ENCODE measurements at regions not wholly inside any gene's neighbourhood (a gene's known extent, or its start where the extent isn't known, plus 50 kb on each side); places are given as distances from the start of the nearest gene placed in this dataset.

DNA sequence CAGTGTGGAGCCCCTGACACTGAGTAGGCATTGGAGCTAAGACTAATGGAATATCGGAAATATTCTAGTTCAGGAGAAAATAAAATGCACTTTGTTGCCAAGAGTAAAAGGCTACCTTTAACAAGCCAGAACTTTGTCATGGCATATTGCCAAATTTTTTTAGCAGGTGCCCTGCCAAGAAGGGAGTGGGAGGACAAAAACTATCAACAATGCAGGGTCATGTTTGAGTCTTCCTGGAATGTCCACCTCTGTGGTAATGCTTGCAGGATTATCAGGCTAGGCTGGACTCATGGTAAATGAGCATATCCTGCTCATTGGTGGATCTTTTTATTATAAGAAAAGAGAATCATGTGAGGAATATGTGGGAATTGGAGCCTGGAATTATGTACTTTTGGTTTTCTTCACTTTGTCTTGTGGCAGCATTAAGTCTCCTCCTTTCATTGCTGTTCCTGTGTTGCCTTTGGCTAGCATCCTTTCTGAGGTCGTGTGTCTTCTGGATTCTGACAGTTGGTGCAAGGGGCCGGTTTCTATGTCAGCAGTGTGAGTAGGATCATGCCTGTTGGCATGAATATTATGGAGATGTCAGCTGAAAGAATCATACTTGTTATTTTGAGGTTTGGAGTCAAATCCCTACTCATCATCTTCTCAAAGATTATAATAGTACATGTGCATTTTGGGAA, 122.9 kb upstream of the SPRY2 start:
- peaks cover 6 to 18% of the 10 kb centered on the region in 2 donors for H3K4me1 Mint-ChIP-seq
- H3K4me3 Mint-ChIP-seq: no peak overlapping the region
- H3K9me3 Mint-ChIP-seq: no peaks in the 10 kb centered on the region
- no peak overlapping the region for H3K27ac Mint-ChIP-seq
- no peaks in the 10 kb centered on the region for H3K27me3 Mint-ChIP-seq (ENCODE audit: low read depth in 3 of 3)
- peaks cover 0 to 3% (median 0%) of the 10 kb centered on the region in 3 donors for H3K36me3 Mint-ChIP-seq
- DNase-seq: no peak

DNA sequence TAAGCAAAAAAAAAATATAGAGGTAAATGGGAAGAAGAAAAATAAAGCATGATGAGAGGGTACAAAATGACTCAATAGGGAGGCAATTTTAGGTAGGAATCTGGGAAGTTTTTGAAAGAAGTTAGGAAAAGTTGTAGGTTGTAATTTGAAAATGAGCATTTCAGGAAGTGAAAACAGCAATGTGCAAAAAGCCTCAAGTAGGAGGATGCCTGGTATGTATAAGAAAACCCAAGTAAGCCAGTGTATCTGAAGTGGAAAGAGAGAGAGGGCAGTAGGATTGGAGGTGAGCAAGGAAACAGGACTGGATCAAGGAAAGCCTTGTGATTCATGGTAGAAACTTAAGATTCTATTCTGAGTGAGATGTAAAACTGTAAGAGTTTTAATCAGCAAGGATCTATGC, 121.6 kb upstream of the SPRY2 start:
- no peaks in the 10 kb centered on the region for H3K9me3 Mint-ChIP-seq
- no peak for DNase-seq
- no peaks in the 10 kb centered on the region for H3K27me3 Mint-ChIP-seq (ENCODE audit: low read depth in 3 of 3)
- H3K4me3 Mint-ChIP-seq: no peak overlapping the region
- H3K27ac Mint-ChIP-seq: no peak overlapping the region
- peaks cover 6 to 18% of the 10 kb centered on the region in 2 donors for H3K4me1 Mint-ChIP-seq
- H3K36me3 Mint-ChIP-seq: peaks cover 0 to 6% (median 0%) of the 10 kb centered on the region in 3 donors

DNA sequence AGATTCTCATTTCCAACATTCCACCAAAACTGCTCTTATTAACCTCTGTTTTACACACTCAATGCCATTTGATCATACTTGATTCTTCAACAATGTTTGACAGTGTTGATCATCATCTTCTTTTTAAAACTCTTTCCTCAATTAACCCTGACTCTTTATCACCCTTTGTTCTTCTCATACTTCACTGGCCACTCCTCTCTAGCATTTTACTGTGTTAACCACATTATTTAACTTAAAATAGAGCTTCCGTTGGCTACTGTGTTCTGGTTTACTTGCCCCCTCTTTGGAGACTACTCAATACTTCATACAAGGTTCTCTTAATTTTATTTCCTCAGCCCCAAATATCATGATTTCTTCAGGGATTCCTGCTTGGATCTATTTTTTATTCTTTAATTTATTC, 121.1 kb upstream of the SPRY2 start:
- Mint-ChIP-seq H3K9me3 (no peaks in the 10 kb centered on the region), H3K4me1 (peaks cover 6 to 20% of the 10 kb centered on the region in 2 donors), H3K4me3 (no peak overlapping the region)

DNA sequence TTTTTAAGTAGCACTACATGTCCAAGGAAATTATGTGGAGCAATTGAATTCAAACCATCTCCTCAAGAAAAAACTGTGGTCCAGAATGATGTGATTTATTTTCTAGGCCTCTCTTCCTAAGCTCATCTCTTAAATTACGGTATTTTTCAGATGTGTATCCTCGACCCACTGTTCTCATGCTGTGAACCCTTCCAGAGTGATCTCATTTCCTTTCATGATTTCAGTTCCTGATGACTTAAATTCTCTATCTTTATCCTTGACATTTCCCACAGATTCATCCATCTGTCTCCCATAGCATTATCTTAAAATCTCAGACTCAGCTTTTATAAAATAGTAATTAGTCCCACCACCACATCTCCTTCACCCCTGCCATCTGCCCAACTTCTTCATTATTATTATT, 117.6 kb upstream of the SPRY2 start:
- Mint-ChIP-seq H3K27me3 (ENCODE audit: low read depth in 3 of 3) (peaks cover 0 to 4% (median 0%) of the 10 kb centered on the region in 3 donors), H3K4me1 (peaks cover 15 to 28% of the 10 kb centered on the region in 2 donors), H3K27ac (no peak overlapping the region), H3K36me3 (peaks cover 0 to 7% (median 0%) of the 10 kb centered on the region in 3 donors), H3K9me3 (peaks cover 0 to 3% (median 0%) of the 10 kb centered on the region in 6 donors), H3K4me3 (no peak overlapping the region)
- DNase-seq: no peak

More for the DNA sequence above, 121.1 kb upstream of the SPRY2 start:
- Mint-ChIP-seq H3K27me3 (ENCODE audit: low read depth in 3 of 3) (no peaks in the 10 kb centered on the region), H3K36me3 (peaks cover 0 to 7% (median 0%) of the 10 kb centered on the region in 3 donors), H3K27ac (no peak overlapping the region)
- peak in 1 of 3 donors; percentile 22 for DNase-seq

DNA sequence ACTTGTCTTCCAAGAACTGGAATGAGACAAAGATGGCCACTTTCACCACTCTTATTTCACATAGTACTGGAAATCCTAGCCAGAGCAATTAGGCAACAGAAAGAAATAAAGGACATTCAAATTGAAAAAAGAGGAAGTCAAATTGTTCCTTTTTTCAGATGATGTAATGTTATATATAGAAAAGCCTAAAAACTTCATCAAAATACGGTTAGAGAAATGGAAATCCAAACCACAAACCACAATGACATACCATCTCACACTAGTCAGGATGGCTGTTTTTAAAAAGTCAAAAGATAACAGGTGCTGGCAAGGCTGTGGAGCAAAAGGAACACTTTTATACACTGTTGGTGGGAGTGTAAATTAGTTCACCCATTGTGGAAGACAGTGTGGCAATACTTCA, 113.3 kb upstream of the SPRY2 start:
- Mint-ChIP-seq H3K27me3 (ENCODE audit: low read depth in 3 of 3) (peaks cover 0 to 5% (median 3%) of the 10 kb centered on the region in 3 donors), H3K27ac (no peak overlapping the region), H3K4me1 (peaks cover 39 to 54% of the 10 kb centered on the region in 2 donors), H3K4me3 (no peak overlapping the region), H3K9me3 (peaks cover 0 to 3% (median 0%) of the 10 kb centered on the region in 6 donors), H3K36me3 (peaks cover 0 to 13% (median 0%) of the 10 kb centered on the region in 3 donors)
- no peak for DNase-seq

DNA sequence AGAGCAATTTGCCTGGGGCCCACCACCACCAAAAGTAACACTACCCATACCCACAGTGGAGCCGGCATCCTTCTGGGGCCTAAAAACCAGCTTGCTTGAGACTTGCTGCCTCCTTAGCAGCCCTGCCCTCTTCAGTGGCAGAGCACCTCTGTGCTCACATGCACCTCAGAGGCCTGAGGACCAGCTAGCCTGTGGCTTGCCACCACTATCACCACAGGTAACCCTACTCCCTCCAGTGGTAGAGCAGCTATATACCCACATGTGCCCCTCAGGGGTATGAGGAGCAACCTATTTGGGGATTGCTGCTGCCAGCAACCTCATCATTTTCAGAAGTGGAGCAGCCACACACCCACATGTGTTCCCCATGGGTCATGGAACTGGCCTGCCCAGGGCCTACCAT, 111.4 kb upstream of the SPRY2 start:
- peaks cover 0 to 5% (median 3%) of the 10 kb centered on the region in 3 donors for H3K27me3 Mint-ChIP-seq (ENCODE audit: low read depth in 3 of 3)
- H3K4me3 Mint-ChIP-seq: no peak overlapping the region
- peaks cover 0 to 6% (median 0%) of the 10 kb centered on the region in 3 donors for H3K36me3 Mint-ChIP-seq
- DNase-seq: no peak
- H3K4me1 Mint-ChIP-seq: peaks cover 41 to 62% of the 10 kb centered on the region in 2 donors
- peaks cover 0 to 3% (median 0%) of the 10 kb centered on the region in 6 donors for H3K9me3 Mint-ChIP-seq
- no peak overlapping the region for H3K27ac Mint-ChIP-seq

DNA sequence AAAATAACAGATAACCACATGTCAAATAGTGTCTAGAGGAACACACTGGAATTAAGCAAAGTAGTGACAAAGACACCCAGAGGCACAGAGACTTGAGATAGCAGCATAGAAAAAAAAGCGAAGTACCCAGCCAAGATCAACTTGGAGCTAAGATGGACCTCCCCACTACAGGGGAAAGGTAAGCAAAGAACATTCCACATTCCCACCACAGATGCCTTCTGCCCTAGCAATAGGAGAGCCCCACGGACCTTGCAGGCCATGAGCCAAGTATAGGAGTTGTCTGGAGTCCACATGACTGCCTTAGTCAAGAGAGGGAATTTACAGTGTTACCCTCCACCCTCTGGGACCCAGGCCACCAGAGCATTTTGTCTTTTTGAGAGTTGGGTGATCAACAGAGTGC, 110.7 kb upstream of the SPRY2 start:
- H3K4me1 Mint-ChIP-seq: peaks cover 41 to 58% of the 10 kb centered on the region in 2 donors
- no peak overlapping the region for H3K27ac Mint-ChIP-seq
- H3K9me3 Mint-ChIP-seq: peaks cover 0 to 3% (median 0%) of the 10 kb centered on the region in 6 donors
- H3K36me3 Mint-ChIP-seq: peaks cover 0 to 6% (median 0%) of the 10 kb centered on the region in 3 donors
- DNase-seq: no peak
- peaks cover 0 to 5% (median 3%) of the 10 kb centered on the region in 3 donors for H3K27me3 Mint-ChIP-seq (ENCODE audit: low read depth in 3 of 3)
- H3K4me3 Mint-ChIP-seq: peak overlapping the region in 1 of 5 donors; percentile 31

DNA sequence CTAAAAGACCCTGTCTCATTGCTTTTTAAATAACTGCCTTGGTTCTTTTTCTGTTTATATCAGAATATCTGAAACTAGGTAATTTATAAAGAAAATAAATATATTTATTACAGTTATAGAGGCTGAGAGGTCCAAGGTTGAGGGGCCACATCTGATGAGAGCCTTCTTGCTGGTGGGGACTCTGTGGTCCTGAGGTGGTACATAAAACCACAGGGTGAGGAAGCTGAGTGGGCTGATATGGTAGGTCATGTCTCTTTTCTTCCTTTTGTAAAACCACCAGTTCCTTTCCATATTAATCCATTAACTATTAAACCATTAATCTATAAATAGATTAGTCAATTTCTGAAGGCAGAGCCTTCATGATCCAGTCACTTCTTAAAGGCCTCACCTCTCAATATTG, 109.5 kb upstream of the SPRY2 start:
- H3K27me3 Mint-ChIP-seq (ENCODE audit: low read depth in 3 of 3): peaks cover 0 to 5% (median 3%) of the 10 kb centered on the region in 3 donors
- H3K4me3 Mint-ChIP-seq: peak overlapping the region in 2 of 5 donors; percentile 22 to 48
- no peak for DNase-seq
- H3K4me1 Mint-ChIP-seq: peaks cover 41 to 58% of the 10 kb centered on the region in 2 donors
- H3K36me3 Mint-ChIP-seq: peaks cover 0 to 6% (median 0%) of the 10 kb centered on the region in 3 donors
- no peak overlapping the region for H3K27ac Mint-ChIP-seq
- peaks cover 0 to 3% (median 0%) of the 10 kb centered on the region in 6 donors for H3K9me3 Mint-ChIP-seq

DNA sequence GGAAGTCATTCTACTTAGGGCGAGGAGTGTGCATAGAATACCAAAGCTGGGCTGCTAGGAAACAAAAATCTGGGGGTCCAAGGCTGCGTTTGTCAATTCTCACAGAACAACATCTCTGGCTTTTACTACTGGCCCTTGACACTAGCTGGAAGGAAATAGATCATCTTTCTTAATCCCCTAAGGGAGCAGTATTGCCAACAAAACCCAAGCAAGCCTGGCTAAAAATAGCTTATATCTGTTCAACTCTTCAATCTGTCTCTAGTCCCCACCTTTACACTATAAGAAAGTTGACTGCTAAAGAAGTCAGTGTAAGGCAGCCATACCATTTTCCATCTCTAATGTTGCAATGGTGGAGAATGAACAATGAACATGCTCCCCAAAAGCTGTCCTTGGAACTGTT, 107.8 kb upstream of the SPRY2 start:
- no peak for DNase-seq
- H3K27ac Mint-ChIP-seq: no peak overlapping the region
- peaks cover 0 to 6% (median 0%) of the 10 kb centered on the region in 3 donors for H3K36me3 Mint-ChIP-seq
- no peak overlapping the region for H3K4me3 Mint-ChIP-seq
- H3K4me1 Mint-ChIP-seq: peaks cover 41 to 59% of the 10 kb centered on the region in 2 donors
- peaks cover 0 to 4% (median 1%) of the 10 kb centered on the region in 3 donors for H3K27me3 Mint-ChIP-seq (ENCODE audit: low read depth in 3 of 3)
- H3K9me3 Mint-ChIP-seq: no peaks in the 10 kb centered on the region

DNA sequence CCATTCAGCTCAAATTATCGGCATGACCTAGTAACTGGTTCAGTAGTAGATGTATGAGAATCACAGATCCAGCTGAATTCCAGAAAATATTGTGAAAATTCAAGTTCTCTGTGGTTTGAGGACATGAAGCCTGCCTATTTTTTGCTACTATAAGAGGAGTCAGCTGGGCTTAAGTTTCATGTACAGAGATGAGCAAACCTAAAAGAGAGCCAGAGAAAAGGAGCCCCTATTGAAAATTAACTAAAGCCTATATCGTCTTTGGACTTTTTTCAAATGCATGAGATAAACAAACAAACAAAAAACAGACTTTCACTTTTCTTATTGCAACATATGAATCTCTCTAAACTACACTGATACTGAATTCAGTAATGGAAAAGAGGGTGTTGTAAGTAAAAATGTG, 106.8 kb upstream of the SPRY2 start:
- DNase-seq: no peak
- Mint-ChIP-seq H3K4me1 (peaks cover 38 to 54% of the 10 kb centered on the region in 2 donors), H3K9me3 (no peaks in the 10 kb centered on the region), H3K4me3 (no peak overlapping the region), H3K36me3 (peaks cover 0 to 2% (median 0%) of the 10 kb centered on the region in 3 donors), H3K27ac (no peak overlapping the region), H3K27me3 (ENCODE audit: low read depth in 3 of 3) (peaks cover under 1 to 4% (median 3%) of the 10 kb centered on the region in 3 donors)

DNA sequence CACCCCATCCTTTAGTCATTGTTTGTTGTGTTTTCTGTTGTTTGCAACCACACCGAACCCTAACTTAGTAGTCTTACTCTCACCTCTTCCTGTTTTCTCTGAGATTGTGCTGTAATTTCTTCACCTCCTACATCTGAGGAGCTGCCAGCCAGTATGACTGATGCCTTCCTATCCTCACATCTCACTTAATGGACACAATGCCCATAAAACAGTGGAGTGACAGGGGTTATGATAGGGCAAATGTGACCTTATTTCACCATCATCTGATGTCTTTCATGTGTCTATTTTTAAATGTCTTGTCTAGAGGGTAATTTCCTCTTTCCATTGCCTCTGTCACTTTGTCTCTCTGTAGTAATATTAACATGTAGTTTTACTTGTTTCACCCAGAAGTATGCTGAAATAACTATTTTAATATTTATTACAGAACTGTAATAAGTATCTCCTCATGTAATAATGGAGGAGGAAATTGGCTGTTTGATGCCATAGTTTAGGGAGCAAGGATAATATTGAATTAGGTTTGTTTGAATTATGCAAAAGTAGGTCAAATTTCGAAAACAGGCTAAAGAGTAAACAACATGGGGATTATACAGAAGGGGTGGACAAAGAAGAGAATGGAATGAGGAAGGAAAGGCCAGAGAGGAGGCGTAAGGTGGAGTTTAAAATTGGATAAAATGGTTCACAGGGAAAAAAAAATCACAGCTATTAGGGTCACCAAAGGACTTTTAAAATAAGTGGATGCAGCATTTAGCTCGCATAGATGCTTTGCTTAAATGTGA, 103.5 kb upstream of the SPRY2 start:
- Mint-ChIP-seq H3K36me3 (no peaks in the 10 kb centered on the region), H3K27ac (peak overlapping the region in 2 of 6 donors; percentile 12 to 25), H3K27me3 (ENCODE audit: low read depth in 3 of 3) (peaks cover 2 to 6% (median 3%) of the 10 kb centered on the region in 3 donors), H3K4me1 (peaks cover 19 to 26% of the 10 kb centered on the region in 2 donors), H3K4me3 (peak overlapping the region in 2 of 5 donors; percentile 11 to 12), H3K9me3 (no peaks in the 10 kb centered on the region)
- DNase-seq: no peak

DNA sequence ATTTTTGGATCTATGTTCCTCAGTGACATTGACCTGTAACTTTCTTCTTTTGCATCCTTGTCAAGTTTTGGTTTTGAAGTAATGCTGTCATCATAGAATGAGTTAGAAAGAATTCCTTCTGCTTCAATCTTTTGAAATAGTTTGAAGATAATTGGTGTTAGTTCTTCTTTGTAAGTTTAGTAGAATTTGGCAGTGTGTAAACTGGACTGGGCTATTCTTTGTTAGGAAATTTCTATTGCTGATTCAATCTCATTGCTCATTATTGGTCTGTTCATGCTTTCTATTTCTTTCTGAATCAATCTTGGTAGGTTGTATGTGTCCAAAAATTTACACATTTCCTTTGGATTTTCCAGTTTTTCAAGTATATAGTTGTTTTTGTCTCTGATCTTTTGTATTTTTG, 101.7 kb upstream of the SPRY2 start:
- no peak for DNase-seq
- Mint-ChIP-seq H3K9me3 (no peaks in the 10 kb centered on the region), H3K4me3 (no peak overlapping the region), H3K36me3 (peaks cover 0 to 4% (median 0%) of the 10 kb centered on the region in 3 donors), H3K27me3 (ENCODE audit: low read depth in 3 of 3) (peaks cover 2 to 6% (median 3%) of the 10 kb centered on the region in 3 donors), H3K27ac (peak overlapping the region in 1 of 6 donors; percentile 14), H3K4me1 (peaks cover 18 to 19% of the 10 kb centered on the region in 2 donors)

DNA sequence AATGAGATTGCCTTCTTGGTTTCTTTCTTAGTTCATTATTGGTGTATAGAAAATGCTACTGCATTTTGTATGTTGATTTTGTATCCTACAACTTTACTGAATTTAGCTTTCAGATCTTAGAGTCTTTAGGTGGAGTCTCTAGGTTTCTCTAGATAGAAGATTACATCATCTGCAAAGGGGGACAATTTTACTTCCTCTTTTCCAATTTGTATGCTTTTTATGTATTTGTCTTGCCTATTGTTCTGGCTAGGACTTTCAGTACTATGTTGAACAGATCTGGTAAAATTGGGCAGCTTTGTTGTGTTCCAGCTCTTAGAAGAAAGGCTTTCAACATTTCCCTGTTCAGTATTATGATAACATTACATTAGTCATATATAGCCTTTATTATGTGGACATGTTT, 101.0 kb upstream of the SPRY2 start:
- H3K9me3 Mint-ChIP-seq: no peaks in the 10 kb centered on the region
- H3K36me3 Mint-ChIP-seq: peaks cover 0 to 4% (median 0%) of the 10 kb centered on the region in 3 donors
- peaks cover 18 to 19% of the 10 kb centered on the region in 2 donors for H3K4me1 Mint-ChIP-seq
- H3K27me3 Mint-ChIP-seq (ENCODE audit: low read depth in 3 of 3): peaks cover 2 to 6% (median 3%) of the 10 kb centered on the region in 3 donors
- H3K27ac Mint-ChIP-seq: no peak overlapping the region
- no peak overlapping the region for H3K4me3 Mint-ChIP-seq
- no peak for DNase-seq

DNA sequence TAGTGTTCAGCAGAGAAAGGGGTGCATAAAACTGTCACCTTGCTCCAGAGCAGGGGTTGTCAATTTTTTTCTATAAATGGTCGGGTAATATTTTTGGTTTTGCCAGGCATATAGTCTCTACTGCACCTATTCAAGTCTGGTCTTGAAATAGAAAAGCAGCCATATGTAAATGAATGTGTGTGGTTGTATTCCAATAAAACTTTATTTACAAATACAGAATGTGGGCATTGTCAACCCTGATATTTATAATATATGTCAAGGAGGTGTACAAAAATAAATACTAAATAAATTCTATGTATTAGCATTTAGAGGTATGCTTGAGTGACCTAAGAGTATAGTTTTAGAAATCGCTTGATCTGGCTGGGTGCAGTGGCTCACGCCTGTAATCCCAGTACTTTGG, 97.6 kb upstream of the SPRY2 start:
- peaks cover 0 to 14% (median 4%) of the 10 kb centered on the region in 3 donors for H3K36me3 Mint-ChIP-seq
- peaks cover 3 to 6% (median 6%) of the 10 kb centered on the region in 3 donors for H3K27me3 Mint-ChIP-seq (ENCODE audit: low read depth in 3 of 3)
- no peaks in the 10 kb centered on the region for H3K9me3 Mint-ChIP-seq
- no peak overlapping the region for H3K27ac Mint-ChIP-seq
- H3K4me1 Mint-ChIP-seq: peaks cover 4 to 8% of the 10 kb centered on the region in 2 donors
- no peak for DNase-seq
- no peak overlapping the region for H3K4me3 Mint-ChIP-seq

All from immature natural killer cell (primary cell).